Osteocyte (in vitro differentiated cells): ENCODE measurements at regions not wholly inside any gene's neighbourhood (a gene's known extent, or its start where the extent isn't known, plus 50 kb on each side); places are given as distances from the start of the nearest gene placed in this dataset.
"Not testable (repeated sequence)": the region's sequence is repeated elsewhere in the genome, so short reads cannot be mapped to it uniquely, and the experiment has no call there.

Experiments
- DNase-seq: peaks from one replicate; pipeline ENCODE4 v3.0.0; 2021; ENCODE audit warnings: mixed read lengths; ENCODE audit not compliant: unreplicated experiment; ENCODE audit errors: extremely low spot score
- H3K27ac Mint-ChIP-seq: one replicate; pipeline ENCODE4 v1.8.0; 2021; ENCODE audit warnings: mild to moderate bottlenecking, mixed read lengths; ENCODE audit not compliant: unreplicated experiment
- H3K27me3 Mint-ChIP-seq: one replicate; pipeline ENCODE4 v1.8.0; 2021; ENCODE audit warnings: mixed read lengths; ENCODE audit not compliant: unreplicated experiment
- H3K36me3 Mint-ChIP-seq: one replicate; pipeline ENCODE4 v1.8.0; 2021; ENCODE audit warnings: mixed read lengths; ENCODE audit not compliant: unreplicated experiment
- H3K4me1 Mint-ChIP-seq: one replicate; pipeline ENCODE4 v1.8.0; 2021; ENCODE audit warnings: mixed read lengths; ENCODE audit not compliant: unreplicated experiment
- H3K4me3 Mint-ChIP-seq: one replicate; pipeline ENCODE4 v1.8.0; 2021; ENCODE audit warnings: mild to moderate bottlenecking, moderate library complexity, mixed read lengths; ENCODE audit not compliant: unreplicated experiment
- H3K9me3 Mint-ChIP-seq: one replicate; pipeline ENCODE4 v1.8.0; 2021; ENCODE audit warnings: mixed read lengths; ENCODE audit not compliant: unreplicated experiment
- TF ChIP-seq, protein P1 (sequence below): fragments of 200-600 bp; sonication (generic); IDR thresholded peaks from 2 replicates; pipeline ENCODE4 v1.5.0; 2021; ENCODE audit warnings: antibody characterized with exemption, mild to moderate bottlenecking, moderate library complexity

- Mint-ChIP-seq H3K27ac (no peak overlapping the region), H3K9me3 (peaks cover 20% of the 10 kb centered on the region), H3K4me1 (no peaks in the 10 kb centered on the region), H3K36me3 (no peaks in the 10 kb centered on the region), H3K27me3 (no peaks in the 10 kb centered on the region), H3K4me3 (no peak overlapping the region)
- TF ChIP-seq, protein P1, sequence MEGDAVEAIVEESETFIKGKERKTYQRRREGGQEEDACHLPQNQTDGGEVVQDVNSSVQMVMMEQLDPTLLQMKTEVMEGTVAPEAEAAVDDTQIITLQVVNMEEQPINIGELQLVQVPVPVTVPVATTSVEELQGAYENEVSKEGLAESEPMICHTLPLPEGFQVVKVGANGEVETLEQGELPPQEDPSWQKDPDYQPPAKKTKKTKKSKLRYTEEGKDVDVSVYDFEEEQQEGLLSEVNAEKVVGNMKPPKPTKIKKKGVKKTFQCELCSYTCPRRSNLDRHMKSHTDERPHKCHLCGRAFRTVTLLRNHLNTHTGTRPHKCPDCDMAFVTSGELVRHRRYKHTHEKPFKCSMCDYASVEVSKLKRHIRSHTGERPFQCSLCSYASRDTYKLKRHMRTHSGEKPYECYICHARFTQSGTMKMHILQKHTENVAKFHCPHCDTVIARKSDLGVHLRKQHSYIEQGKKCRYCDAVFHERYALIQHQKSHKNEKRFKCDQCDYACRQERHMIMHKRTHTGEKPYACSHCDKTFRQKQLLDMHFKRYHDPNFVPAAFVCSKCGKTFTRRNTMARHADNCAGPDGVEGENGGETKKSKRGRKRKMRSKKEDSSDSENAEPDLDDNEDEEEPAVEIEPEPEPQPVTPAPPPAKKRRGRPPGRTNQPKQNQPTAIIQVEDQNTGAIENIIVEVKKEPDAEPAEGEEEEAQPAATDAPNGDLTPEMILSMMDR = no peak
- no peak for DNase-seq
Observed at GRCh38 chrX:121172703-121173102, 125.3 kb downstream of the GLUD2 start.

DNA sequence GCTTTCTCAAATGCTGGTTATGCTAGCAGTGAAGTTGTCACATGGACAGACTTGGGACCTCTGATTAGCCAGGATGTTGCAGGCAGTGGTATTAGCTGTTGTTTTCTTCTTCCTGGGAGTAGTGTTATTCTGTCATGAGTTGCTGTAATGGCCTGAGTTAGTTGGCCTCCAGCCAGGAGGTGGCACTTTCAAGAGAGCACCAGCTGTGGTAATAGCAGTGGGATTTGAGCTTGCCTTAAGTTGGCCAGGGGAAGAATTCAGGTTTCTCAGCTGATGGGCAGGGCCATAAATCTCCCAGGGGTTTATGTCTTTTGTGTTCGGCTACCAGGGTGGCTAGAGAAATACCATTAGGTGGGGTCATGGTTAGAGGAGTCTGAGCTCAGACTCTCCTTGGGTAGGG lies 132.6 kb downstream of the GLUD2 start:
- no peaks in the 10 kb centered on the region for H3K36me3 Mint-ChIP-seq
- H3K4me1 Mint-ChIP-seq = no peaks in the 10 kb centered on the region
- H3K9me3 Mint-ChIP-seq = peaks cover 40% of the 10 kb centered on the region
- TF ChIP-seq, protein P1 = no peak
- no peak overlapping the region for H3K27ac Mint-ChIP-seq
- DNase-seq = no peak
- no peaks in the 10 kb centered on the region for H3K27me3 Mint-ChIP-seq
- H3K4me3 Mint-ChIP-seq = no peak overlapping the region

DNA sequence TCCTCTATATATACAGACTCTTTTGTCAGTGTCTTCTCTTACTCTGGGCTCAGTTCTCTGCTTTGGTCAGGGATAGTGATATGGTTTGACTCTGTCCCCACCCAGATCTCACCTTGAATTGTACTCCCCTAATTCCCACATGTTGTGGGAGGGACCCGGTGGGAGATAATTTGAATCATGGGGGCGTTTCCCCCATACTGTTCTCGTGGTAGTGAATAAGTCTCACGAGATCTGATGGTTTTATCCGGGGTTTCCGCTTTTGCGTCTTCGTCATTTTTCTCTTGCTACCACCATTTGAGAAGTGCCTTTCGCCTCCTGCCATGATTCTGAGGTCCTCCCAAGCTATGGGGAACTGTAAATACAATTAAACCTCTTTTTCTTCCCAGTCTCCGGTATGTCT lies 144.4 kb downstream of the GLUD2 start:
- Mint-ChIP-seq H3K27ac (no peak overlapping the region), H3K4me1 (no peaks in the 10 kb centered on the region), H3K27me3 (no peaks in the 10 kb centered on the region), H3K4me3 (no peak overlapping the region), H3K9me3 (peaks cover 7% of the 10 kb centered on the region), H3K36me3 (no peaks in the 10 kb centered on the region)
- DNase-seq = no peak
- TF ChIP-seq, protein P1 = no peak

DNA sequence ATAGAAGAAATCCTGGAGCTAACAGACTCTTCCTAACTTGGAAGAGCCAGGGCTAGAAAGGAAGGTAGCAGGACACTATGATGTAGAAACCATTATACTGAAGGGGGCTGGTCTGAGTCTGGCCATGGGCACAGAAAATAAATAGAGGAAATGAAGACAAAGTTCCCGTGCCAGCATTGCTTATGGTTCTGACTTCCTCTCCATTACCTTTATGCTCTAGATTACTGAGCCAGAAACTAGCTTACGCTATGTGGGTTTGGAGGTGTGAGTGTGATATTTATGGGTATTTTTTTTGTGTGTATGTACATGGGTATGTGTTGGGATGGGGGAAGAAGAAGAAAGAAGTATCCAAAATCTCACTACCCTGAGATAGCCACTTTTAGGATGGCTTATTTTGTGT lies 148.3 kb downstream of the GLUD2 start:
- H3K27ac Mint-ChIP-seq = no peak overlapping the region
- no peaks in the 10 kb centered on the region for H3K27me3 Mint-ChIP-seq
- peaks cover 23% of the 10 kb centered on the region for H3K9me3 Mint-ChIP-seq
- no peak overlapping the region for H3K4me3 Mint-ChIP-seq
- no peaks in the 10 kb centered on the region for H3K36me3 Mint-ChIP-seq
- TF ChIP-seq, protein P1 = no peak
- no peak for DNase-seq
- no peaks in the 10 kb centered on the region for H3K4me1 Mint-ChIP-seq

GRCh38 chrX:121196872-121197444 lies 149.5 kb downstream of the GLUD2 start:
- not testable (repeated sequence) for H3K4me1 Mint-ChIP-seq, H3K27me3 Mint-ChIP-seq, H3K36me3 Mint-ChIP-seq, H3K27ac Mint-ChIP-seq, DNase-seq, H3K4me3 Mint-ChIP-seq
- H3K9me3 Mint-ChIP-seq = peaks cover 34% of the 10 kb centered on the region

DNA sequence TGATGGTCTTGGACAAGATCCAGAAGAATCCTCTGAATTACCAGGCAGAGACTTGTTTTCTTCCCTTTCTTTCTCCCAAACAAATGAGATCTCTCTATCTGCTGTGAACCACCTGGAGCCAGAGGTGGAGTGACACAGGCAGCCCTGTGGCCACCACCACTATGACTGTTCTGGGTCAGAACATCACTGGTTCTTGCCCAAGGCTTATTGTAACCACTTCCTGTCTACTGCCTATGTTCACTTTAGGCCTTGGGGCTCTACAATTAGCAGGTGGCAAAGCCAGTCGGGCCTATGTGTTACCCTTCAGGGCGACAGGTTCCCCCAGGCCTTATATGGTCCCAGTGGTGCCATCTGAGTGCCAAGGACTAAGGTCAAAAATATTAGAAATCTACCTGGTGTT lies 161.2 kb downstream of the GLUD2 start:
- no peak overlapping the region for H3K4me3 Mint-ChIP-seq
- no peaks in the 10 kb centered on the region for H3K27me3 Mint-ChIP-seq
- H3K27ac Mint-ChIP-seq = no peak overlapping the region
- TF ChIP-seq, protein P1 = no peak
- no peak for DNase-seq
- H3K36me3 Mint-ChIP-seq = no peaks in the 10 kb centered on the region
- H3K4me1 Mint-ChIP-seq = no peaks in the 10 kb centered on the region
- H3K9me3 Mint-ChIP-seq = peaks cover 16% of the 10 kb centered on the region
